SKM-1 treated with dmso at 0.1 percent for 144 hours (cell line): ENCODE measurements at regions not wholly inside any gene's neighbourhood (a gene's known extent, or its start where the extent isn't known, plus 50 kb on each side); places are given as distances from the start of the nearest gene placed in this dataset.
"Not testable (repeated sequence)": the region's sequence is repeated elsewhere in the genome, so short reads cannot be mapped to it uniquely, and the experiment has no call there.

ENCODE experiments used
- DNase-seq: peaks from one replicate; lab custom pipeline; 2025; ENCODE audit not compliant: unreplicated experiment; lab: John Stamatoyannopoulos, UW

GRCh38 chr4:115678425-115678941, 565.1 kb upstream of the NDST4 start:
- DNase-seq, result no peak

- DNase-seq, result no peak
These were observed 562.3 kb upstream of the NDST4 start for GRCh38 chr4:115675719-115676118.

- DNase-seq, result no peak
These were observed 561.1 kb upstream of the NDST4 start for GRCh38 chr4:115674485-115674884.

GRCh38 chr4:115671581-115671980, 558.2 kb upstream of the NDST4 start:
- no peak for DNase-seq

GRCh38 chr4:115670930-115671329, 557.5 kb upstream of the NDST4 start:
- DNase-seq, result no peak

GRCh38 chr4:115668396-115668795, 555.0 kb upstream of the NDST4 start:
- no peak for DNase-seq

- DNase-seq, result no peak
These were observed 550.9 kb upstream of the NDST4 start for GRCh38 chr4:115664285-115664684.

- DNase-seq, result no peak
These were observed 547.0 kb upstream of the NDST4 start for GRCh38 chr4:115660465-115660864.

- DNase-seq, result no peak
These were observed 544.7 kb upstream of the NDST4 start for GRCh38 chr4:115657991-115658650.

GRCh38 chr4:115655626-115656025, 542.2 kb upstream of the NDST4 start:
- DNase-seq, result no peak

GRCh38 chr4:115648786-115649185, 535.4 kb upstream of the NDST4 start:
- DNase-seq, result no peak

GRCh38 chr4:115629270-115629669, 515.9 kb upstream of the NDST4 start:
- DNase-seq, result no peak

GRCh38 chr4:115609631-115610030, 496.2 kb upstream of the NDST4 start:
- DNase-seq, result no peak

GRCh38 chr4:115607311-115607710, 493.9 kb upstream of the NDST4 start:
- no peak for DNase-seq

GRCh38 chr4:115596265-115597001, 483.0 kb upstream of the NDST4 start:
- DNase-seq, result no peak

GRCh38 chr4:115580901-115581300, 467.5 kb upstream of the NDST4 start:
- DNase-seq, result no peak

GRCh38 chr4:115575851-115576250, 462.4 kb upstream of the NDST4 start:
- DNase-seq, result no peak

GRCh38 chr4:115562506-115562905, 449.1 kb upstream of the NDST4 start:
- no peak for DNase-seq

- DNase-seq, result no peak
These were observed 434.7 kb upstream of the NDST4 start for GRCh38 chr4:115548123-115548522.

GRCh38 chr4:115537387-115537786, 424.0 kb upstream of the NDST4 start:
- DNase-seq, result no peak

GRCh38 chr4:115529126-115529525, 415.7 kb upstream of the NDST4 start:
- no peak for DNase-seq

GRCh38 chr4:115519476-115519875, 406.1 kb upstream of the NDST4 start:
- DNase-seq, result not testable (repeated sequence)
